ENCODE measurements at regions not wholly inside any gene's neighbourhood (a gene's known extent, or its start where the extent isn't known, plus 50 kb on each side); places are given as distances from the start of the nearest gene placed in this dataset.

DNA sequence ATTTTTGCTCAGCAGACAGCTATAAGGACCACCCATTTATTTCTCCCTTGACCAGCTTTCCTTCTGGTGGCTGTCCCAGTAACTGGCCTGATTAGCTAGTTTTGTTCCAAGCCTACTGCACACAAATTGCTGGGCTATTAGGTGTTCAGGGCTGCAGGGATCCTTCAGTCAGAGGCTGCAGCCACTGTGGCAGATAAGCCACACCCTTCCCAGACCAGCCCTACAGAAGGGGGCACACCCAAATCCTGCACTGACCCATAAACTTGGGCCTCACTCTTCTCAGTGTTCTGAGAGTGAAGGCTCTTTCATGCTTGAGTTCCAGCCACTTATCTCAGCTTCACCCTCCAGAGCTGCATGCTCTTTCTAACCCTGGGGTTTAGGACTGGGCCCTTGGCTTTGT, 200.0 kb downstream of the AASDHPPT start:
- H3K4me3 Mint-ChIP-seq = no peak overlapping the region

More for the DNA sequence above, 200.0 kb downstream of the AASDHPPT start:
- no peak for DNase-seq
- H3K18ac ChIP-seq (ENCODE audit: insufficient read length, low read depth, low read length) = no peak overlapping the region
- no peak overlapping the region for H3K4ac ChIP-seq (ENCODE audit: low read depth, low read length)
- no peak overlapping the region for H2BK15ac ChIP-seq (ENCODE audit: low read depth, low read length)
- H2AK5ac ChIP-seq (ENCODE audit: insufficient read length, low read length) = no peak overlapping the region
- no peak overlapping the region for H3K56ac ChIP-seq (ENCODE audit: insufficient read length, low read depth, low read length)
- no peak overlapping the region for H3K14ac ChIP-seq (ENCODE audit: insufficient read depth, low read length)
- H3K27ac Mint-ChIP-seq = no peak overlapping the region; a peak in 1 of 7 replicates
- H3K36me3 Mint-ChIP-seq (ENCODE audit: insufficient read depth in 1 of 3, low read depth in 3 of 3) = no peaks in the 10 kb centered on the region; a peak in 1 of 7 replicates
- H2BK12ac ChIP-seq (ENCODE audit: insufficient read length, low read depth, low read length) = no peak overlapping the region
- TF ChIP-seq, protein P1, sequence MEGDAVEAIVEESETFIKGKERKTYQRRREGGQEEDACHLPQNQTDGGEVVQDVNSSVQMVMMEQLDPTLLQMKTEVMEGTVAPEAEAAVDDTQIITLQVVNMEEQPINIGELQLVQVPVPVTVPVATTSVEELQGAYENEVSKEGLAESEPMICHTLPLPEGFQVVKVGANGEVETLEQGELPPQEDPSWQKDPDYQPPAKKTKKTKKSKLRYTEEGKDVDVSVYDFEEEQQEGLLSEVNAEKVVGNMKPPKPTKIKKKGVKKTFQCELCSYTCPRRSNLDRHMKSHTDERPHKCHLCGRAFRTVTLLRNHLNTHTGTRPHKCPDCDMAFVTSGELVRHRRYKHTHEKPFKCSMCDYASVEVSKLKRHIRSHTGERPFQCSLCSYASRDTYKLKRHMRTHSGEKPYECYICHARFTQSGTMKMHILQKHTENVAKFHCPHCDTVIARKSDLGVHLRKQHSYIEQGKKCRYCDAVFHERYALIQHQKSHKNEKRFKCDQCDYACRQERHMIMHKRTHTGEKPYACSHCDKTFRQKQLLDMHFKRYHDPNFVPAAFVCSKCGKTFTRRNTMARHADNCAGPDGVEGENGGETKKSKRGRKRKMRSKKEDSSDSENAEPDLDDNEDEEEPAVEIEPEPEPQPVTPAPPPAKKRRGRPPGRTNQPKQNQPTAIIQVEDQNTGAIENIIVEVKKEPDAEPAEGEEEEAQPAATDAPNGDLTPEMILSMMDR (conservative IDR thresholded peaks at IDR 0.05) = no peak
- no peak overlapping the region for H4K8ac ChIP-seq (replicated peaks; ENCODE audit: insufficient read length, low read depth, low read length)
- no peak overlapping the region for H2AFZ ChIP-seq (ENCODE audit: low read length)
- no peaks in the 10 kb centered on the region for H4K20me1 ChIP-seq (ENCODE audit: control insufficient read depth, insufficient read depth, insufficient read length)
- no peaks in the 10 kb centered on the region for H3K4me1 ChIP-seq (ENCODE audit: insufficient read depth, low read length)
- no peaks in the 10 kb centered on the region for H3K9me3 ChIP-seq (ENCODE audit: control insufficient read depth, low read depth, low read length)
- peaks cover 22 to 25% of the 10 kb centered on the region in 2 experiments for H3K4me1 Mint-ChIP-seq
- no peak overlapping the region for H3K4me2 ChIP-seq (ENCODE audit: insufficient read depth, insufficient read length, low read length)
- no peak overlapping the region for H3K23ac ChIP-seq (ENCODE audit: insufficient read length, low read depth, low read length)
- no peak overlapping the region for H4K5ac ChIP-seq (ENCODE audit: insufficient read length, low read depth, low read length)
- no peaks in the 10 kb centered on the region for H3K79me1 ChIP-seq (ENCODE audit: insufficient read depth, low read depth, low read length, poor library complexity, severe bottlenecking)
- no peak overlapping the region for H2BK120ac ChIP-seq (ENCODE audit: low read depth, low read length, poor library complexity, severe bottlenecking)
- H4K91ac ChIP-seq (ENCODE audit: insufficient read length, low read depth, low read length) = no peak overlapping the region
- H3K27me3 Mint-ChIP-seq (ENCODE audit: low read depth) = no peaks in the 10 kb centered on the region
- H3K23me2 ChIP-seq (ENCODE audit: insufficient read length, low read depth, low read length, poor library complexity, severe bottlenecking) = no peaks in the 10 kb centered on the region
- no peak overlapping the region for H3T11ph ChIP-seq (ENCODE audit: low read length)
- no peaks in the 10 kb centered on the region for H3K27me3 ChIP-seq (ENCODE audit: insufficient read depth, low read length)
- no peak overlapping the region for H3K9ac ChIP-seq (ENCODE audit: extremely low read depth, insufficient read length, low read length)
- H2BK20ac ChIP-seq (ENCODE audit: low read depth, low read length, poor library complexity, severe bottlenecking) = no peak overlapping the region
- H3K27ac ChIP-seq (ENCODE audit: insufficient read length, low read depth, low read length) = no peak overlapping the region
- H3K79me2 ChIP-seq (ENCODE audit: insufficient read depth, low read length) = no peaks in the 10 kb centered on the region
- H2BK5ac ChIP-seq (ENCODE audit: insufficient read length, low read length) = no peak overlapping the region
- H3K9me3 Mint-ChIP-seq = peaks cover 0 to 4% of the 10 kb centered on the region in 2 experiments; a peak in 1 of 5 replicates

All from H9 (cell line).